GM23338 (cell line): ENCODE measurements at regions not wholly inside any gene's neighbourhood (a gene's known extent, or its start where the extent isn't known, plus 50 kb on each side); places are given as distances from the start of the nearest gene placed in this dataset.

Source experiments
- ATAC-seq: fragments of 200-7000 bp; cut with Tn5 transposase; 3 replicates; pipeline ENCODE4 v1.9.1; 2020
- DNase-seq: peaks from one replicate; pipeline ENCODE4 v3.0.0-alpha.2; 2015; ENCODE audit warnings: low spot score
- H2AFZ ChIP-seq: fragments of 200-600 bp; sonication (generic); 2 replicates; pipeline ENCODE4 v1.8.0; 2016; ENCODE audit warnings: antibody characterized with exemption, mild to moderate bottlenecking, moderate library complexity
- H3F3A ChIP-seq: fragments of 200-600 bp; sonication (generic); replicated peaks from 2 replicates; pipeline ENCODE4 v1.8.0; 2017; ENCODE audit warnings: antibody characterized with exemption, mixed run types, low read depth
- H3K27ac ChIP-seq: fragments of 200-600 bp; sonication (generic); 2 replicates; pipeline ENCODE4 v1.6.1; 2016; ENCODE audit warnings: low read depth
- H3K27me3 ChIP-seq: fragments of 200-600 bp; sonication (generic); 2 replicates; pipeline ENCODE4 v1.8.0; 2016; ENCODE audit warnings: mild to moderate bottlenecking, mixed run types, moderate library complexity; ENCODE audit not compliant: insufficient read depth
- H3K36me3 ChIP-seq: fragments of 200-600 bp; sonication (generic); 2 replicates; pipeline ENCODE4 v1.8.0; 2016; ENCODE audit warnings: mild to moderate bottlenecking; ENCODE audit not compliant: insufficient read depth
- H3K4me1 ChIP-seq: fragments of 200-600 bp; sonication (generic); 2 replicates; pipeline ENCODE4 v1.8.0; 2016; ENCODE audit warnings: mild to moderate bottlenecking, moderate library complexity; ENCODE audit not compliant: insufficient read depth
- H3K4me2 ChIP-seq: fragments of 200-600 bp; sonication (generic); 2 replicates; pipeline ENCODE4 v1.7.1; 2017; ENCODE audit warnings: mixed run types
- H3K4me3 ChIP-seq: fragments of 200-600 bp; sonication (generic); 2 replicates; pipeline ENCODE4 v1.6.1; 2016; ENCODE audit warnings: mixed run types
- H3K79me2 ChIP-seq: fragments of 200-600 bp; sonication (generic); replicated peaks from 2 replicates; pipeline ENCODE4 v1.8.0; 2017; ENCODE audit warnings: mild to moderate bottlenecking; ENCODE audit not compliant: insufficient read depth
- H3K9me2 ChIP-seq: fragments of 200-600 bp; sonication (generic); 2 replicates; pipeline ENCODE4 v1.8.0; 2017; ENCODE audit not compliant: insufficient read depth
- H4K20me1 ChIP-seq: fragments of 200-600 bp; sonication (generic); replicated peaks from 2 replicates; pipeline ENCODE4 v1.8.0; 2017; ENCODE audit warnings: mild to moderate bottlenecking; ENCODE audit not compliant: insufficient read depth
- H3K27ac Mint-ChIP-seq: 2 replicates; pipeline ENCODE4 v1.8.0; 2020; ENCODE audit warnings: inconsistent platforms, mild to moderate bottlenecking, moderate library complexity, mixed read lengths
- H3K27me3 Mint-ChIP-seq: 3 replicates; pipeline ENCODE4 v1.8.0; 2022; ENCODE audit warnings: low read depth, mild to moderate bottlenecking, moderate library complexity, mixed read lengths, inconsistent platforms; ENCODE audit not compliant: insufficient read depth, poor library complexity
- H3K36me3 Mint-ChIP-seq: 3 replicates; pipeline ENCODE4 v1.8.0; 2021; ENCODE audit warnings: low read depth, mild to moderate bottlenecking, inconsistent platforms, moderate library complexity, mixed read lengths
- H3K4me1 Mint-ChIP-seq: 3 replicates; pipeline ENCODE4 v1.8.0; 2020; ENCODE audit warnings: mild to moderate bottlenecking, inconsistent platforms, mixed read lengths
- H3K4me3 Mint-ChIP-seq: 3 replicates; pipeline ENCODE4 v1.8.0; 2021; ENCODE audit warnings: moderate library complexity, mild to moderate bottlenecking, inconsistent platforms, mixed read lengths
- H3K9me3 Mint-ChIP-seq: 3 replicates; pipeline ENCODE4 v1.8.0; 2020; ENCODE audit warnings: moderate library complexity, mild to moderate bottlenecking, inconsistent platforms, mixed read lengths
- EZH2 ChIP-seq: fragments of 200-600 bp; sonication (generic); IDR thresholded peaks from one replicate; pipeline ENCODE4 v1.8.0; 2017; ENCODE audit warnings: antibody characterized with exemption, mild to moderate bottlenecking, low read depth; ENCODE audit not compliant: unreplicated experiment
- EZH2phosphoT487 ChIP-seq: fragments of 200-600 bp; sonication (generic); IDR thresholded peaks from one replicate; pipeline ENCODE4 v1.8.1; 2018; ENCODE audit warnings: antibody characterized with exemption; ENCODE audit not compliant: unreplicated experiment
- NANOG ChIP-seq: IDR thresholded peaks from 2 replicates; pipeline ENCODE4 v1.6.1; 2016; ENCODE audit warnings: antibody characterized with exemption, borderline replicate concordance
- ZNF114 ChIP-seq: fragments of 250-450 bp; sonication (Bioruptor Pico); IDR thresholded peaks from 2 replicates; pipeline ENCODE4 v1.5.0; 2020; ENCODE audit warnings: mild to moderate bottlenecking, moderate library complexity
- TF ChIP-seq, protein P1 (sequence below): fragments of 250-450 bp; sonication (Bioruptor Pico); IDR thresholded peaks from 2 replicates; pipeline ENCODE4 v1.5.0; 2020; ENCODE audit warnings: mild to moderate bottlenecking, moderate library complexity
- TF ChIP-seq, protein P2 (sequence below), 2 experiments: fragments of 200-600 bp in 1 of 2; sonication (generic) in 1 of 2; conservative IDR thresholded peaks; 2 replicates each; pipeline versions ENCODE4 v1.5.1 to v1.6.1; 2016 to 2017; ENCODE audit warnings: antibody characterized with exemption in 2 of 2, low read depth in 2 of 2, mild to moderate bottlenecking in 2 of 2, moderate library complexity in 1 of 2

DNA sequence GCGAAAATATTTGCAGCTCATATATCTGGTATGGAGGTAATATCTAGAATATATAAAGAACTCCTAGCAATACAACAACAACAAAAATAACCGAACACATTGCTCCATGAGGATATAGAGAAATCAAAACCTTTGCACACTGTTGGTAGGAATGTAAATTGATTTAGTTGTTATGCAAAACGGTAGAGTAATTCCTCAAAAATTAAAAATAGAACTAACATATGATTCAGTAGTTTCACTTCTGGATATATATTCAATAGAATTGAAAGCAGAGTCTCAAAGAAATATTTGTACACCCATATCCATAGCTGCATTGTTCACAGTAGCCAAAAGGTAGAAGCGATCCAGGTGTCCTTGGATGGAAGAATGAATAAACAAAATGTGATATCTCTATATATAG, 203.0 kb upstream of the CNKSR2 start:
- Histone ChIP-seq H2AFZ (no peak overlapping the region), H3F3A (no peaks in the 10 kb centered on the region), H3K4me1 (peaks cover 4% of the 10 kb centered on the region; the same call in 1 of the 2 replicates), H3K36me3 (no peaks in the 10 kb centered on the region), H3K27me3 (no peaks in the 10 kb centered on the region), H3K79me2 (no peaks in the 10 kb centered on the region), H3K9me2 (no peaks in the 10 kb centered on the region), H3K4me2 (no peak overlapping the region), H3K27ac (no peak overlapping the region), H3K4me3 (no peak overlapping the region), H4K20me1 (no peaks in the 10 kb centered on the region)
- no peak overlapping the region for H3K4me3 Mint-ChIP-seq
- H3K27me3 Mint-ChIP-seq: no peaks in the 10 kb centered on the region
- DNase-seq (no peak), ATAC-seq (no peak)
- no peaks in the 10 kb centered on the region for H3K9me3 Mint-ChIP-seq
- H3K36me3 Mint-ChIP-seq: no peaks in the 10 kb centered on the region
- H3K4me1 Mint-ChIP-seq: peaks cover 14% of the 10 kb centered on the region
- TF ChIP-seq, protein P1, sequence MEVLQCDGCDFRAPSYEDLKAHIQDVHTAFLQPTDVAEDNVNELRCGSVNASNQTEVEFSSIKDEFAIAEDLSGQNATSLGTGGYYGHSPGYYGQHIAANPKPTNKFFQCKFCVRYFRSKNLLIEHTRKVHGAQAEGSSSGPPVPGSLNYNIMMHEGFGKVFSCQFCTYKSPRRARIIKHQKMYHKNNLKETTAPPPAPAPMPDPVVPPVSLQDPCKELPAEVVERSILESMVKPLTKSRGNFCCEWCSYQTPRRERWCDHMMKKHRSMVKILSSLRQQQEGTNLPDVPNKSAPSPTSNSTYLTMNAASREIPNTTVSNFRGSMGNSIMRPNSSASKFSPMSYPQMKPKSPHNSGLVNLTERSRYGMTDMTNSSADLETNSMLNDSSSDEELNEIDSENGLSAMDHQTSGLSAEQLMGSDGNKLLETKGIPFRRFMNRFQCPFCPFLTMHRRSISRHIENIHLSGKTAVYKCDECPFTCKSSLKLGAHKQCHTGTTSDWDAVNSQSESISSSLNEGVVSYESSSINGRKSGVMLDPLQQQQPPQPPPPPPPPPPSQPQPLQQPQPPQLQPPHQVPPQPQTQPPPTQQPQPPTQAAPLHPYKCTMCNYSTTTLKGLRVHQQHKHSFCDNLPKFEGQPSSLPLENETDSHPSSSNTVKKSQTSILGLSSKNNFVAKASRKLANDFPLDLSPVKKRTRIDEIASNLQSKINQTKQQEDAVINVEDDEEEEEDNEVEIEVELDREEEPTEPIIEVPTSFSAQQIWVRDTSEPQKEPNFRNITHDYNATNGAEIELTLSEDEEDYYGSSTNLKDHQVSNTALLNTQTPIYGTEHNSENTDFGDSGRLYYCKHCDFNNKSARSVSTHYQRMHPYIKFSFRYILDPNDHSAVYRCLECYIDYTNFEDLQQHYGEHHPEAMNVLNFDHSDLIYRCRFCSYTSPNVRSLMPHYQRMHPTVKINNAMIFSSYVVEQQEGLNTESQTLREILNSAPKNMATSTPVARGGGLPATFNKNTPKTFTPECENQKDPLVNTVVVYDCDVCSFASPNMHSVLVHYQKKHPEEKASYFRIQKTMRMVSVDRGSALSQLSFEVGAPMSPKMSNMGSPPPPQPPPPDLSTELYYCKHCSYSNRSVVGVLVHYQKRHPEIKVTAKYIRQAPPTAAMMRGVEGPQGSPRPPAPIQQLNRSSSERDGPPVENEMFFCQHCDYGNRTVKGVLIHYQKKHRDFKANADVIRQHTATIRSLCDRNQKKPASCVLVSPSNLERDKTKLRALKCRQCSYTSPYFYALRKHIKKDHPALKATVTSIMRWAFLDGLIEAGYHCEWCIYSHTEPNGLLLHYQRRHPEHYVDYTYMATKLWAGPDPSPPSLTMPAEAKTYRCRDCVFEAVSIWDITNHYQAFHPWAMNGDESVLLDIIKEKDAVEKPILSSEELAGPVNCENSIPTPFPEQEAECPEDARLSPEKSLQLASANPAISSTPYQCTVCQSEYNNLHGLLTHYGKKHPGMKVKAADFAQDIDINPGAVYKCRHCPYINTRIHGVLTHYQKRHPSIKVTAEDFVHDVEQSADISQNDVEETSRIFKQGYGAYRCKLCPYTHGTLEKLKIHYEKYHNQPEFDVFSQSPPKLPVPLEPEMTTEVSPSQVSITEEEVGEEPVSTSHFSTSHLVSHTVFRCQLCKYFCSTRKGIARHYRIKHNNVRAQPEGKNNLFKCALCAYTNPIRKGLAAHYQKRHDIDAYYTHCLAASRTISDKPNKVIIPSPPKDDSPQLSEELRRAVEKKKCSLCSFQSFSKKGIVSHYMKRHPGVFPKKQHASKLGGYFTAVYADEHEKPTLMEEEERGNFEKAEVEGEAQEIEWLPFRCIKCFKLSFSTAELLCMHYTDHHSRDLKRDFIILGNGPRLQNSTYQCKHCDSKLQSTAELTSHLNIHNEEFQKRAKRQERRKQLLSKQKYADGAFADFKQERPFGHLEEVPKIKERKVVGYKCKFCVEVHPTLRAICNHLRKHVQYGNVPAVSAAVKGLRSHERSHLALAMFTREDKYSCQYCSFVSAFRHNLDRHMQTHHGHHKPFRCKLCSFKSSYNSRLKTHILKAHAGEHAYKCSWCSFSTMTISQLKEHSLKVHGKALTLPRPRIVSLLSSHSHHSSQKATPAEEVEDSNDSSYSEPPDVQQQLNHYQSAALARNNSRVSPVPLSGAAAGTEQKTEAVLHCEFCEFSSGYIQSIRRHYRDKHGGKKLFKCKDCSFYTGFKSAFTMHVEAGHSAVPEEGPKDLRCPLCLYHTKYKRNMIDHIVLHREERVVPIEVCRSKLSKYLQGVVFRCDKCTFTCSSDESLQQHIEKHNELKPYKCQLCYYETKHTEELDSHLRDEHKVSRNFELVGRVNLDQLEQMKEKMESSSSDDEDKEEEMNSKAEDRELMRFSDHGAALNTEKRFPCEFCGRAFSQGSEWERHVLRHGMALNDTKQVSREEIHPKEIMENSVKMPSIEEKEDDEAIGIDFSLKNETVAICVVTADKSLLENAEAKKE (CRISPR knock-in tag): no peak
- no peak for TF ChIP-seq NANOG
- no peak for TF ChIP-seq EZH2
- TF ChIP-seq, protein P2, sequence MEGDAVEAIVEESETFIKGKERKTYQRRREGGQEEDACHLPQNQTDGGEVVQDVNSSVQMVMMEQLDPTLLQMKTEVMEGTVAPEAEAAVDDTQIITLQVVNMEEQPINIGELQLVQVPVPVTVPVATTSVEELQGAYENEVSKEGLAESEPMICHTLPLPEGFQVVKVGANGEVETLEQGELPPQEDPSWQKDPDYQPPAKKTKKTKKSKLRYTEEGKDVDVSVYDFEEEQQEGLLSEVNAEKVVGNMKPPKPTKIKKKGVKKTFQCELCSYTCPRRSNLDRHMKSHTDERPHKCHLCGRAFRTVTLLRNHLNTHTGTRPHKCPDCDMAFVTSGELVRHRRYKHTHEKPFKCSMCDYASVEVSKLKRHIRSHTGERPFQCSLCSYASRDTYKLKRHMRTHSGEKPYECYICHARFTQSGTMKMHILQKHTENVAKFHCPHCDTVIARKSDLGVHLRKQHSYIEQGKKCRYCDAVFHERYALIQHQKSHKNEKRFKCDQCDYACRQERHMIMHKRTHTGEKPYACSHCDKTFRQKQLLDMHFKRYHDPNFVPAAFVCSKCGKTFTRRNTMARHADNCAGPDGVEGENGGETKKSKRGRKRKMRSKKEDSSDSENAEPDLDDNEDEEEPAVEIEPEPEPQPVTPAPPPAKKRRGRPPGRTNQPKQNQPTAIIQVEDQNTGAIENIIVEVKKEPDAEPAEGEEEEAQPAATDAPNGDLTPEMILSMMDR (conservative IDR thresholded peaks at IDR 0.05; ENCODE audit: low read depth in 2 of 2): no peak
- no peak for TF ChIP-seq EZH2phosphoT487
- TF ChIP-seq ZNF114: no peak
- no peak overlapping the region for H3K27ac Mint-ChIP-seq
